Stomach (tissue), 8 donors: ENCODE measurements at regions not wholly inside any gene's neighbourhood (a gene's known extent, or its start where the extent isn't known, plus 50 kb on each side); places are given as distances from the start of the nearest gene placed in this dataset.

Source experiments
- DNase-seq, 2 donors: peaks; one replicate each; pipeline versions ENCODE4 v3.0.0 to v3.0.0-alpha.2; 2013 to 2019
- H3K27ac ChIP-seq, 5 donors: fragments of 200-600 bp in 4 of 5; sonication (generic) in 4 of 5; one replicate each; pipeline ENCODE4 v1.5.1; 2013 to 2019; ENCODE audit warnings: mild to moderate bottlenecking in 1 of 5, moderate library complexity in 1 of 5
- H3K27me3 ChIP-seq, 3 donors: fragments of 200-600 bp; sonication (generic); one replicate each; pipeline ENCODE4 v1.5.1; 2017 to 2019; ENCODE audit warnings: mixed run types in 1 of 3
- H3K36me3 ChIP-seq, 4 donors: fragments of 200-600 bp; sonication (generic); 1 replicate in 3 of 4; 2 replicates in 1 of 4; pipeline ENCODE4 v1.5.1; 2016 to 2019
- H3K4me1 ChIP-seq, 4 donors: fragments of 200-600 bp; sonication (generic); one replicate each; pipeline ENCODE4 v1.5.1; 2016 to 2019
- H3K4me3 ChIP-seq, 4 donors: fragments of 200-600 bp; sonication (generic) in 3 of 4; one replicate each; pipeline ENCODE4 v1.5.1; 2016 to 2019; ENCODE audit warnings: mild to moderate bottlenecking in 1 of 4
- H3K9me3 ChIP-seq, 4 donors: fragments of 200-600 bp; sonication (generic); one replicate each; pipeline ENCODE4 v1.5.1; 2016 to 2019
- CTCF ChIP-seq, 7 experiments: fragments of 450-650 bp in 4 of 7; fragments of 200-600 bp in 3 of 7; sonication (generic) in 3 of 7; IDR thresholded peaks; one replicate each; pipeline ENCODE4 v1.5.1; 2016 to 2019; ENCODE audit warnings: antibody characterized with exemption in 7 of 7, control low read depth in 2 of 7, mild to moderate bottlenecking in 1 of 7
- EP300 ChIP-seq: sonication (generic); formaldehyde crosslinking; IDR thresholded peaks from one replicate; pipeline ENCODE4 v1.6.1; 2017; ENCODE audit warnings: antibody characterized with exemption
- POLR2A ChIP-seq, 4 donors: fragments of 450-650 bp; IDR thresholded peaks; one replicate each; pipeline ENCODE4 v1.6.1; 2016; ENCODE audit warnings: antibody characterized with exemption in 4 of 4, control low read depth in 2 of 4, mild to moderate bottlenecking in 1 of 4, moderate library complexity in 1 of 4
- POLR2AphosphoS5 ChIP-seq, 3 donors: sonication (generic); formaldehyde crosslinking; IDR thresholded peaks; one replicate each; pipeline ENCODE4 v1.6.1; 2016; ENCODE audit warnings: antibody characterized with exemption in 3 of 3
- WGBS, 5 donors: extraction: QIAGEN DNeasy Blood & Tissue Kit in 3 of 5; methylation state at CpG; one replicate each; pipeline versions ENCODE4 v1.1.5 to v1.1.7; 2013 to 2018; 5-methylcytosine and 5-hydroxymethylcytosine counted together
- intact Hi-C: fragments of 100-400 bp; cut with DNase I; formaldehyde crosslinking; loops from one replicate; pipeline ENCODE4 v1.15.1; 2023; ENCODE audit warnings: low total_unique reads
- donor health status: healthy with polysubstance abuse.
- donor health status: Bipolar disorder and iron deficiency.
- donor health status: healthy.

GRCh38 chr2:19139386-19139785, 219.0 kb downstream of the OSR1 start:
- Histone ChIP-seq H3K36me3 (no peaks in the 10 kb centered on the region), H3K9me3 (no peaks in the 10 kb centered on the region), H3K27me3 (no peaks in the 10 kb centered on the region), H3K4me3 (no peak overlapping the region), H3K27ac (no peak overlapping the region), H3K4me1 (peaks cover 0 to 7% (median 5%) of the 10 kb centered on the region in 4 donors)
- 88 to 98% (median 90%) methylated on average over 1 of the region's 1 CpG for WGBS, 5 donors
- TF ChIP-seq EP300 = no peak
- TF ChIP-seq POLR2AphosphoS5 (IDR thresholded peaks at IDR 0.05) = no peak
- no peak for TF ChIP-seq POLR2A (IDR thresholded peaks at IDR 0.05)
- no peak for TF ChIP-seq CTCF (IDR thresholded peaks at IDR 0.05)
- no peak for DNase-seq
- intact Hi-C loops = no loop called here

GRCh38 chr2:19138264-19138825, 220.1 kb downstream of the OSR1 start:
- TF ChIP-seq POLR2AphosphoS5 (IDR thresholded peaks at IDR 0.05) (no peak), POLR2A (IDR thresholded peaks at IDR 0.05) (no peak), EP300 (no peak), CTCF (IDR thresholded peaks at IDR 0.05) (no peak)
- Histone ChIP-seq H3K4me3 (no peak overlapping the region), H3K36me3 (no peaks in the 10 kb centered on the region), H3K27ac (no peak overlapping the region), H3K9me3 (no peaks in the 10 kb centered on the region), H3K4me1 (peaks cover 0 to 7% (median 5%) of the 10 kb centered on the region in 4 donors), H3K27me3 (no peaks in the 10 kb centered on the region)
- WGBS, 5 donors = 16 to 34% (median 24%) methylated on average over 4 of the region's 4 CpGs
- DNase-seq = no peak
- intact Hi-C loops = no loop called here

- Histone ChIP-seq H3K27me3 (no peaks in the 10 kb centered on the region), H3K27ac (no peak overlapping the region), H3K4me3 (no peak overlapping the region), H3K4me1 (peaks cover 0 to 7% (median 5%) of the 10 kb centered on the region in 4 donors), H3K36me3 (no peaks in the 10 kb centered on the region), H3K9me3 (no peaks in the 10 kb centered on the region)
- no peak for TF ChIP-seq POLR2AphosphoS5 (IDR thresholded peaks at IDR 0.05)
- TF ChIP-seq CTCF (IDR thresholded peaks at IDR 0.05) = no peak
- intact Hi-C loops = no loop called here
- DNase-seq = no peak
Measured at GRCh38 chr2:19137433-19137832, 221.0 kb downstream of the OSR1 start.

GRCh38 chr2:19132967-19133366, 225.5 kb downstream of the OSR1 start:
- Histone ChIP-seq H3K36me3 (no peaks in the 10 kb centered on the region), H3K27me3 (no peaks in the 10 kb centered on the region), H3K4me3 (no peak overlapping the region), H3K27ac (no peak overlapping the region), H3K9me3 (no peaks in the 10 kb centered on the region), H3K4me1 (peaks cover 0 to 12% (median 5%) of the 10 kb centered on the region in 4 donors)
- intact Hi-C loops = no loop called here
- 92 to 97% (median 96%) methylated on average over 2 of the region's 2 CpGs for WGBS, 5 donors
- no peak for DNase-seq
- TF ChIP-seq EP300 = no peak
- no peak for TF ChIP-seq POLR2AphosphoS5 (IDR thresholded peaks at IDR 0.05)
- no peak for TF ChIP-seq POLR2A (IDR thresholded peaks at IDR 0.05)
- no peak for TF ChIP-seq CTCF (IDR thresholded peaks at IDR 0.05)
